Mammary epithelial cell (primary cell): ENCODE measurements at regions not wholly inside any gene's neighbourhood (a gene's known extent, or its start where the extent isn't known, plus 50 kb on each side); places are given as distances from the start of the nearest gene placed in this dataset.

Experiments used
- EZH2 ChIP-seq: IDR thresholded peaks from 2 replicates; pipeline ENCODE4 v1.6.1; 2012; ENCODE audit warnings: low read length, inconsistent platforms, borderline replicate concordance
- TF ChIP-seq, protein P1 (sequence below), 2 donors: IDR thresholded peaks in 1 of 2; conservative IDR thresholded peaks in 1 of 2; 2 replicates each; pipeline ENCODE4 v1.5.1; 2011 to 2012; ENCODE audit warnings: inconsistent platforms in 2 of 2, low read length in 2 of 2, mild to moderate bottlenecking in 2 of 2, control low read depth in 1 of 2, low read depth in 1 of 2; ENCODE audit not compliant: insufficient read depth in 1 of 2; ENCODE audit errors: extremely low read depth in 1 of 2

DNA sequence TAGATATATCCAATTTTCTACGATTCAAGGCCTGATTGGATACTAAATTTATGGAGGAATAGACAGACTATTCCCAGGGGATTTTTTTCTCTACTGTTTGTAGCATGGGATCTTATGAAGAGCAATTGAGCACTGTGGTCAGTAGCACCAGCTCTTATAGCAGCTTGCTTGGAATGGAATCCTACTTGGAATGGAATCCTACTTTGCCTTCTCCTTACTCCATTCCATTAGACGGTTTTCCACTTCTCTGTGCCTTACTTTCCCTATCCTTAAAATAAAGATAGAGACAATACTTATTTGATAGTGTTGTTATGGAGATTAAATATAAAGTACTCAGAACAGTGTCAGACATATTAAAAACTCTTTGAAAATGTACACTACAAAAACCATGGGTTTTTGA lies 133.5 kb downstream of the BTC start:
- TF ChIP-seq, protein P1, sequence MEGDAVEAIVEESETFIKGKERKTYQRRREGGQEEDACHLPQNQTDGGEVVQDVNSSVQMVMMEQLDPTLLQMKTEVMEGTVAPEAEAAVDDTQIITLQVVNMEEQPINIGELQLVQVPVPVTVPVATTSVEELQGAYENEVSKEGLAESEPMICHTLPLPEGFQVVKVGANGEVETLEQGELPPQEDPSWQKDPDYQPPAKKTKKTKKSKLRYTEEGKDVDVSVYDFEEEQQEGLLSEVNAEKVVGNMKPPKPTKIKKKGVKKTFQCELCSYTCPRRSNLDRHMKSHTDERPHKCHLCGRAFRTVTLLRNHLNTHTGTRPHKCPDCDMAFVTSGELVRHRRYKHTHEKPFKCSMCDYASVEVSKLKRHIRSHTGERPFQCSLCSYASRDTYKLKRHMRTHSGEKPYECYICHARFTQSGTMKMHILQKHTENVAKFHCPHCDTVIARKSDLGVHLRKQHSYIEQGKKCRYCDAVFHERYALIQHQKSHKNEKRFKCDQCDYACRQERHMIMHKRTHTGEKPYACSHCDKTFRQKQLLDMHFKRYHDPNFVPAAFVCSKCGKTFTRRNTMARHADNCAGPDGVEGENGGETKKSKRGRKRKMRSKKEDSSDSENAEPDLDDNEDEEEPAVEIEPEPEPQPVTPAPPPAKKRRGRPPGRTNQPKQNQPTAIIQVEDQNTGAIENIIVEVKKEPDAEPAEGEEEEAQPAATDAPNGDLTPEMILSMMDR (conservative IDR thresholded peaks at IDR 0.05 in 1 of 2, IDR thresholded peaks at IDR 0.05 in 1 of 2; ENCODE audit: extremely low read depth in 1 of 2, insufficient read depth in 1 of 2, low read depth in 1 of 2, low read length in 2 of 2) = no peak
- TF ChIP-seq EZH2 = no peak
